Dermis blood vessel endothelial cell (primary cell): ENCODE measurements at regions not wholly inside any gene's neighbourhood (a gene's known extent, or its start where the extent isn't known, plus 50 kb on each side); places are given as distances from the start of the nearest gene placed in this dataset.
"Not testable (repeated sequence)": the region's sequence is repeated elsewhere in the genome, so short reads cannot be mapped to it uniquely, and the experiment has no call there.

ENCODE experiments used
- DNase-seq: peaks from one replicate; pipeline ENCODE4 v3.0.0; 2010

DNA sequence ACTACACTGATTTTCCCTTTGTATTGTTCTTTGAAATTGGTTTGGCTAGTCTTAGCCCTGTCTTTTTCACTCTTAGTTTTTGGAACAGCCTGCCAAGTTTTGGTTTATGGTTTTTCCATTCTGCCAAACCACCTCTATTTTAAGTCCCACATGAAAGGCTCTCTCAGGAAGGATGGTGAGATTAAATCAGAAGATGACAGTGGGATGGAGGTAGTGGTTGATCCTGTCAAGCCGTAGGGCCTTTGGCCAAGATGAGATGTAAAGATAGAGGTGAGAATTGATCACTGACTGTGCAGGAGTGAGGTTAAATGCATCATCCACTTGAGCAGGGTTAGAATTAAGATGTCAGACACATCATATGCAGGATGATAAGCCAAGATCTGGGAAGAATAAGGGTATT lies 948.5 kb downstream of the SLC4A3 start:
- no peak for DNase-seq

DNA sequence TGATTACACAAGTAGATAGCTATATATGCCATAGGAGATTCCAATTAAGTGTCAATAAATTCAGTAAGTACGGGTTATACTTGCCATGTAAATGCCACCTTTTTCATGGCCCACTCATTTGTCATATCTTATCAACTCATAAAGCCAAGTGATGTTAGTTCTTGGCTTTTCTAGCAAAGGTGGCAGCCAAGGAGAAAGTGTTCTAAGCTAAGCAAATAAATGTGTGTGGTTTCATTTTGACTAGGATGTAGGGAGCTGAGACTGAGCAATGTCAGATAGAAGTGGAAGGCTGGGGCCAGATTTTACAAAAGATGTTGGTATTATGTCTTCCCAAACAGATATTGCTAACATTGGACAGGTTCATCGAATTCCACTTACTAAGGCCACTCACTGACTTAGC lies 952.0 kb downstream of the SLC4A3 start:
- DNase-seq = no peak

- no peak for DNase-seq
Measured at GRCh38 chr2:220580113-220580512, 952.7 kb downstream of the SLC4A3 start.

- no peak for DNase-seq
Measured at GRCh38 chr2:220583725-220584124, 956.3 kb downstream of the SLC4A3 start.

DNA sequence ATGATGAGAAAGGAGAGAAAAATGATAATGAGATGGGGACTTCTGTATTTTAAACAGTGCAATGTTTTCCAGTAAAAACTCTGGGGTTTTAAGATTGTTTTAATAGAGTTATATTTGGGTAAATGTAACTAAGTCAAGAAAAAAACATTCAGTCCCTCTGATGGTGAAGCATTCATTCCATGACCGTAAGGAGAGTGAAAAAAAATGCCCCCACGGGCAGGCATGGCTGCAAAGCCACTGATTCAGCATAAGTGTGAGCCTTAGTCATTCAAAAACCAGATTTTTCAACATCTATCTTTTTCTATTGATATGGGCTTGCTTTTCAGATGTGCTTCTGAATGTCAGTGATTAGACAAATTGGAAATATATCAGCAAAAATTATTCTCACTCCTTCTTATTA lies 957.8 kb downstream of the SLC4A3 start:
- DNase-seq = no peak

- DNase-seq = no peak
Measured at GRCh38 chr2:220586980-220587530, 959.6 kb downstream of the SLC4A3 start.

GRCh38 chr2:220588148-220588547 lies 960.7 kb downstream of the SLC4A3 start:
- DNase-seq = no peak

DNA sequence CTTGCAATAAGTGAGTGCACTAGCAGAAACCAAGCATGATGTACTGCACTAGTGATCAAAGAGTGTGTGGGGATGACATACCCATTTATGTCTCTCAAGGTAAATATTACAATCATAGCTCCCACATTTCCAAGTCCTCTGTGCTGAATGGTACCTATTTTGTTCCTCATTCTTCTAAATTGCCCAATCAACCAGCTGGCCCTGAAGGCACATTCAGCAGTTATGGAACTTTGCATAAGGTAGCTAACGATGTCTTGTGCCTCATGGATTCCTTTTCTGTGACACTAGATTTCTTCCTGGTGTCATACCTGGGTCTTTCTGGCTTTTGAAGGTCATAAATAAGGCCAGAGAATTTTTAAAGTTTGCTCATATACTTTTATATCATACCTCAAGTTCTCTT lies 963.0 kb downstream of the SLC4A3 start:
- DNase-seq = no peak

DNA sequence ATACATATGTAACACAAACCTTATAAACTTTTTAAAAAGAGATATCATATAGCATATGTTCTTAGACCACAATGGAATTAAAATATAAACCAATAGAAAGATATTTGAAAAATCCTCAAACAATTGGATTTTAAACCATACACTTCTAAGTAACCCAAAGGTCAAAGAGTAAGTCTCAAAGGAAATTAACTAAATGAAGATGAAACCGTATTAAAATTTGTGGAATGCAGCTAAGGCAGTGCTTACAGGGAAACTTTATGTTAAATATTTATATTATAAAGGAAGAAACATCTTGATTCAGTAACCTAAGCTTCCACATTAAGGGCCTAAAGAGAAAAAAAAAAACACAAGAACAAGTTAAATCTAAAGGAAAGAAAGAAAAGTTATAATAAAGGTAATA lies 966.1 kb downstream of the SLC4A3 start:
- no peak for DNase-seq

- no peak for DNase-seq
Measured at GRCh38 chr2:220601674-220602073, 970.4 kb downstream of the EPHA4 start.

GRCh38 chr2:220613004-220613403 lies 959.1 kb downstream of the EPHA4 start:
- DNase-seq = not testable (repeated sequence)

GRCh38 chr2:220614064-220614463 lies 958.0 kb downstream of the EPHA4 start:
- no peak for DNase-seq

DNA sequence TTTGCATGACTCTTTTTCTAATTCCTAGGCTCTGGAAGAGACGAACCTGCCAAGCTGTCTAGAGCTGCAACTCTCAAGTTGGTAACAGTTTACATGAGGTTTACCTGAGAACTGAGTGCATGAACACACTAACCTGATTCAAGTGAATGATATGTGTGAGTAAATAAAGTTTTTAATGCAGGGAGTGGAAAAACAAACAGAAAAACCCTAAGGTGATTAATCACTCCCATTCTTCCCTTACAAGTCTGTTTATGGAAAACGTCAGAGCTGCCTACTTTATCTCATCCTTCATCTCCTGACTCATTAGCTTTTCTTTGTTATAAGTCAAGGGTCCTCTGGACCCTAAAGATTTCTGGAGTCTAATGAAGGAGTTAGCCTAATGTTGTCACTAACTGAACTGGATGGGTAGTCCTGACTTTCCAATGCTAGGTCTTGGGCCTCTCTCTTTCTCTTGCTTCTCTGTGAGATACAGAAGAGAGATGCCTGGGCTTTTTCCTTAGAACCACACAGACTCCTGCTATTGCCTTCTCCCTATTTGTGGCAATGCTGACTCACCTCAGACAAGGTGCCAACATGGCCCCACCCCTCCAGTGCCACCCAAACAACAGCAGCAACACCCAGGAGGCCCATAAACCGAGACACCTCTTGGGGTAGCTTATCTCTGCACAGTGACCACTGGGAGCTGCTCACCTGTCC lies 952.4 kb downstream of the EPHA4 start:
- no peak for DNase-seq

DNA sequence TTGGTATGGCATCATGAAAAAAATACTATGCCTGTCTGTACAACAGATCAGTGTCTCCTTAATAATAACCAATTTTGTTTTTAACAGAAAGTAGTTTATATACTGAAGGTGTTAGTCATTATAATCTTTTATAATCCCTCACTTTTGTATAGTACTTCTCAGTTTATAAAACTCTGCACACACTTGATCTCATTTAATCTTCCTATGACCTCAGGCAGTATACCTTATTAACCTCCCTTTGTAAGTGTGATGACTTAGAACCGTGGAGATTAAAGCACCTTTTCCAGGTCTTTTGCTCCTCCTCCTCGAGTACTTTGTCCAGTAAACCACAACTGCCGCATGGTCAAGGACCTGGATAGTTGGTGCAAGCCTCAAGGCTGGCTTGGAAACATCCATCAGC lies 945.5 kb downstream of the EPHA4 start:
- DNase-seq = no peak

DNA sequence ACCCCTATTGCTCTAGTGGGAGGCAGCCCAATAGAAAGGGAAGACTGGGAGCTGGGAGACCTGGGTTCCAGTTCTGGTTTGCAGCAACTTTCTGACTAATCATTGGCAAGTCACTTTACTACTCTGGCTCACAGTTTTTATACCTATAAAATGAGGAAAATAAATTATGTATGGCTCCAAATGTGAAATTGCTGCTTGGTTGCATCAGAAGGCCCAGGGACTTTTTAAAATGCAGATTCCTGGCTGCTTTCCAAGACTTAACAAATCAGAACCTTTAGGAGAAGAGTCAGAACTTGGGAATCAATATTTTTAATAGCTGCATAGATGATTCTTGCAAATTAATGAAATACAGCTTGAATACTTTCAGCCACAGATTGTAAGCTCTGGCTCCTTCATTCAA lies 943.9 kb downstream of the EPHA4 start:
- DNase-seq = no peak

- no peak for DNase-seq
Measured at GRCh38 chr2:220641137-220641536, 931.0 kb downstream of the EPHA4 start.

DNA sequence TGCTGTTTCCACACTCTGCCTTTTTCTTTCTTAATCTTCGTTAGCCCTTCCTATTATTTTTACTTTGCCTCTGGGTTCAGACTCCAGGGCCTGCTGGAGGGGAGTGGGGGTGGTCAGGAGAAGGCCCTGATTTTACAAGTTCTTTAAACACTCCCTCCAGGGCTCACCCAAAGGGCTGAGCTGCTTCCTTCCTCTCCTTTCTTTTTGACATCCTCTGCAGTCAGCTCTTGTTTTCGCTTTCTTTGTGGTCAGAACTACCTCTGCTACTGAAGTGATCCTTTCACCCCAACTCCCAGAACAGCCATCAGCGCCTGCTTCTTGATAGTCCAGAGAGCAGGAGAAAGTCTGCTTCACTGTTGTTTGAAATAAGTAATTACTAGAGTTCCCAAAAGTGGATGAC lies 925.7 kb downstream of the EPHA4 start:
- no peak for DNase-seq

GRCh38 chr2:220648628-220649027 lies 923.5 kb downstream of the EPHA4 start:
- no peak for DNase-seq

DNA sequence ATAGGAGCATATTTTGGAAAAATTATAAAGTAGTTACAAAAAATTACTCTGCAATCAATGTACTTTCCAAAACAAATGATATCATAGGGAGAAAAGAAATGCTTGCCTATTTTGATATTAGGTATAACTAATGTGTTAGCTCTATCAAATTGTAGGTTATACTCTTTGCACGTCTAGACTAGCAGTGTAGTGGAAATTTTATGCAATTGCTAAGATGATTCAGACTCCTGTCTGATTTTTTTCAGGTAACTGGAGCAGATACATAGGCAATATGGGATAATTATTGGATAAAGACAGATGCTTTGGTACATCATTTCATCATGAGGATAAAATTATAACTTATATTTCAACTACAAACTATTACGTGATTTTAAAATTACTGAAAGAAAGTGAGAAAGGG lies 918.3 kb downstream of the EPHA4 start:
- DNase-seq = no peak

- DNase-seq = no peak
Measured at GRCh38 chr2:220654322-220654721, 917.8 kb downstream of the EPHA4 start.

- DNase-seq = no peak
Measured at GRCh38 chr2:220660277-220661145, 911.6 kb downstream of the EPHA4 start.

DNA sequence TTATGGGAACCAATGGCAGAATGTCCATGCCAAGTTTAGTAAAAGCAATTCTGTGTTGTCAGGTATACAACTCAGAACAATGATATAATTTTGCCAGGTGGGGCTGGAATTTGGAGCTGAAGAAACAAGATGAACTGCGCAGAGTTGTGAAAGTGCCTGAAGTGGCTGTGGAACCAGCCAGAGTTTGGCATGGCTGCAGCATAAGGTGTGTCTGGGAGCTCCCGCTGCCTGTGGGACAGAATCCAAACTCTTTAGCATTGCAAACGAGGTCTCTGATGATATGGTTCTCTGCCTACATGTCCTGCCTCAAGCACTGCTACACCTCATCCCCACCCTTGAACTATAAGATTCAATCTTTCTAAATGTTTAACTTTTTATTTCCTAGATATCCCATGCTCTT lies 909.7 kb downstream of the EPHA4 start:
- DNase-seq = no peak

DNA sequence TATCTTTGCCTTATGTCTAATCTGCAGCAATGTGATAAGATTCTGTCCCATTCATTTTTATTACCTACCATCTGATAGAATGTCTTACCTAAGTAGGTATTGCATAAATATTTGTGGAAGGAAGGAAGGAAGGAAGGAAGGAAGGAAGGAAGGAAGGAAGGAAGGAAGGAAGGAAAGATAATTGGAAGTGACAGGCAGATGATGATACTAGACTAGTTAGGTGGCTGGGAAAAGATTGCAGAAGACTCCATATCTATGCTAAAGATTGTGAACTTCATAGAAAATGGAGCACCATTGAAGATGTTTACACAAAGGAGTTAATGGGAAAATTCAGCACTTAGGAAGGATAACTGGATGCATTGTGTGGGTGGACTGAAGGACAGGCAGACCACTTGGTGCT lies 909.0 kb downstream of the EPHA4 start:
- DNase-seq = no peak
